ENCODE measurements at regions not wholly inside any gene's neighbourhood (a gene's known extent, or its start where the extent isn't known, plus 50 kb on each side); places are given as distances from the start of the nearest gene placed in this dataset.

DNA sequence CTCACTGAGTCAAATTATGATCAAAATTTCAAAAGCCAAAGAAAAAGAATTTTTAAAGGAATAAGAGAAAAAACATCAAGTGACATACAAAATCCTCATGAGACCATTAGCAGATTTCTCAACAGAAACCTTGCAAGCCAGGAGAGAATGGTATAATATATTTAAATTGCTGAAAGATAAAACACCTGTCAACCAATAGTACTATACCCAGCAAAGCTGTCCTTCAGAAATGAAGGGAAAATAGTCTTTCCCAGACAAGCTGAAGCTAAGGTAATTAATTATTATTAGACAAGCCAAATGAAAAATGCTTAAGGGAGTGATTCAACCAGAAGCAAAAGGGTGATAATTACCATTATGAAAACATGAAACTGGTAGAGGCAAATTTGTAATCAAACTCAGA, 104.2 kb upstream of the TET2 start:
- TF ChIP-seq CSDC2 (CRISPR knock-in tag; IDR thresholded peaks at IDR 0.05) (no peak), RARB (CRISPR knock-in tag; IDR thresholded peaks at IDR 0.05) (no peak), TOX (CRISPR knock-in tag; IDR thresholded peaks at IDR 0.05; ENCODE audit: borderline replicate concordance) (no peak)
- TF ChIP-seq, protein P1, sequence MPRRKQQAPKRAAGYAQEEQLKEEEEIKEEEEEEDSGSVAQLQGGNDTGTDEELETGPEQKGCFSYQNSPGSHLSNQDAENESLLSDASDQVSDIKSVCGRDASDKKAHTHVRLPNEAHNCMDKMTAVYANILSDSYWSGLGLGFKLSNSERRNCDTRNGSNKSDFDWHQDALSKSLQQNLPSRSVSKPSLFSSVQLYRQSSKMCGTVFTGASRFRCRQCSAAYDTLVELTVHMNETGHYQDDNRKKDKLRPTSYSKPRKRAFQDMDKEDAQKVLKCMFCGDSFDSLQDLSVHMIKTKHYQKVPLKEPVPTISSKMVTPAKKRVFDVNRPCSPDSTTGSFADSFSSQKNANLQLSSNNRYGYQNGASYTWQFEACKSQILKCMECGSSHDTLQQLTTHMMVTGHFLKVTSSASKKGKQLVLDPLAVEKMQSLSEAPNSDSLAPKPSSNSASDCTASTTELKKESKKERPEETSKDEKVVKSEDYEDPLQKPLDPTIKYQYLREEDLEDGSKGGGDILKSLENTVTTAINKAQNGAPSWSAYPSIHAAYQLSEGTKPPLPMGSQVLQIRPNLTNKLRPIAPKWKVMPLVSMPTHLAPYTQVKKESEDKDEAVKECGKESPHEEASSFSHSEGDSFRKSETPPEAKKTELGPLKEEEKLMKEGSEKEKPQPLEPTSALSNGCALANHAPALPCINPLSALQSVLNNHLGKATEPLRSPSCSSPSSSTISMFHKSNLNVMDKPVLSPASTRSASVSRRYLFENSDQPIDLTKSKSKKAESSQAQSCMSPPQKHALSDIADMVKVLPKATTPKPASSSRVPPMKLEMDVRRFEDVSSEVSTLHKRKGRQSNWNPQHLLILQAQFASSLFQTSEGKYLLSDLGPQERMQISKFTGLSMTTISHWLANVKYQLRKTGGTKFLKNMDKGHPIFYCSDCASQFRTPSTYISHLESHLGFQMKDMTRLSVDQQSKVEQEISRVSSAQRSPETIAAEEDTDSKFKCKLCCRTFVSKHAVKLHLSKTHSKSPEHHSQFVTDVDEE (CRISPR knock-in tag; IDR thresholded peaks at IDR 0.05) = no peak

Measured in SK-N-SH treated with all-trans-retinoic acid at 6 μM for 48 hours (cell line).